ENCODE measurements at regions not wholly inside any gene's neighbourhood (a gene's known extent, or its start where the extent isn't known, plus 50 kb on each side); places are given as distances from the start of the nearest gene placed in this dataset.

- Mint-ChIP-seq H3K27me3 (ENCODE audit: low read depth) (peaks cover 1% of the 10 kb centered on the region), H3K4me1 (ENCODE audit: low read depth) (no peaks in the 10 kb centered on the region), H3K9me3 (no peaks in the 10 kb centered on the region), H3K27ac (no peak overlapping the region), H3K4me3 (ENCODE audit: low read depth) (no peak overlapping the region), H3K36me3 (ENCODE audit: low read depth) (no peaks in the 10 kb centered on the region)
- no peak for DNase-seq (ENCODE audit: low spot score)
- intact Hi-C loops (cut with micrococcal nuclease): no loop called here
These were observed 194.9 kb downstream of the BCR start for GRCh38 chr22:23375031-23375827.

DNA sequence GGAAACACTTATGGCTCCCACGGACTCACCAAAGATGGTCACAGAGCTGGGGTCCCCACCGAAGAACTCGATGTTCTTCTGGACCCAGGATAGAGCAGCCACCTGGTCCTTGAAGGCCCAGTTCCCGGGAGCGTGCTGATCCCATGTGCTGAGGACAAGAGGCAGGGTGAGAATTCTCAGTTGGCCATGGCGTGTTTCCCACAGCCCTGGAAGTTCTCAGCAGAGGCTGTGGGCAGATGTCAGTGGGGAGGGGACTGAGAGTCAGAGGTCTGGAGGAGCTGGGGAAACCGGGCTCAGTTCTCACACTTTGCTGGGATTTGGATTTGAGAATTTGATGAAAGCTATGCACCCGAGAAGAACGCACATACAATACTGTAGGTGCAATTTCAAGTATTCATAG, 193.3 kb downstream of the BCR start:
- intact Hi-C loops (cut with micrococcal nuclease): no loop called here
- H3K4me1 Mint-ChIP-seq (ENCODE audit: low read depth): no peaks in the 10 kb centered on the region
- peaks cover 4% of the 10 kb centered on the region for H3K27me3 Mint-ChIP-seq (ENCODE audit: low read depth)
- no peak overlapping the region for H3K27ac Mint-ChIP-seq
- H3K4me3 Mint-ChIP-seq (ENCODE audit: low read depth): no peak overlapping the region
- no peaks in the 10 kb centered on the region for H3K9me3 Mint-ChIP-seq
- DNase-seq (ENCODE audit: low spot score): no peak
- no peaks in the 10 kb centered on the region for H3K36me3 Mint-ChIP-seq (ENCODE audit: low read depth)

- H3K9me3 Mint-ChIP-seq: no peaks in the 10 kb centered on the region
- H3K36me3 Mint-ChIP-seq (ENCODE audit: low read depth): no peaks in the 10 kb centered on the region
- no peak overlapping the region for H3K4me3 Mint-ChIP-seq (ENCODE audit: low read depth)
- H3K4me1 Mint-ChIP-seq (ENCODE audit: low read depth): no peaks in the 10 kb centered on the region
- peaks cover 16% of the 10 kb centered on the region for H3K27me3 Mint-ChIP-seq (ENCODE audit: low read depth)
- intact Hi-C loops (cut with micrococcal nuclease): no loop called here
- no peak overlapping the region for H3K27ac Mint-ChIP-seq
- no peak for DNase-seq (ENCODE audit: low spot score)
These were observed 189.9 kb downstream of the BCR start for GRCh38 chr22:23370251-23370650.

DNA sequence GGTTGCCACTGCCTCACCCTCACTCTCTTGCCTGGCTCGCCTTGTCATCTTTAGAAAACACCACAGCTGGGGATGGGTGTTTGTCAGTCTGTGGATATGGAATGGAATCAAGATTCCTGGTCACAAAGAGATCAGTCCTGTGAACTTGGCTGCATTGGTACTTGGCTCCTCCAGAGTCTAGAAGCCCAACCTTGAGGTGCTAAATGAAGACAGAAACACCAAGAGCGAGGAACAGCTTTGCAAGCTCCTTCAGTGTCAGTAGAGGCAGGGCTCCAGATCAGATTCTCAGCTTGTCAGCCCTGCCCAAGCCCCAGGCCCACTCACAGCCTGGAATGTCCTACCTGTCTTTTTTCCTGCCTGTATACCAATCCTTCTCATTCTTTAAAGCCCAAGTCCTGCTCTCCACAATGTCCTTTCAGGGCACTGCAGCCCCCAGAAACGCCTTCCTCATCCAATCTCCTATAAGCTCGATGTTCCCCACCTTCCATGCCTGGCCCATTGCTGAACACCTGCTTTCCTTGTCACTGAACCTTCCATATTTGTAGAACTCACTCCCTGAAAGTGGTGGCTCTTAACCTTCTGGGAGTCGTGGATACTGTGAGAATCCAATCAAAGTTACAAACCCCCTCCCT, 188.9 kb downstream of the BCR start:
- no peak overlapping the region for H3K27ac Mint-ChIP-seq
- no peaks in the 10 kb centered on the region for H3K36me3 Mint-ChIP-seq (ENCODE audit: low read depth)
- no peak overlapping the region for H3K4me3 Mint-ChIP-seq (ENCODE audit: low read depth)
- intact Hi-C loops (cut with micrococcal nuclease): no loop called here
- peaks cover 16% of the 10 kb centered on the region for H3K27me3 Mint-ChIP-seq (ENCODE audit: low read depth)
- H3K4me1 Mint-ChIP-seq (ENCODE audit: low read depth): no peaks in the 10 kb centered on the region
- DNase-seq (ENCODE audit: low spot score): no peak
- H3K9me3 Mint-ChIP-seq: no peaks in the 10 kb centered on the region

All from activated T-helper 2 cell treated with anti-CD3 and anti-CD28 coated beads, Interferon-gamma antibody, Interleukin-2, Interleukin-4, amounts not matched to agents 10 μg/mL and 5 μg/mL and 100 μg/mL, durations not matched to agents 14 hours and 24 hours and 36 hours (primary cell).